B cell (primary cell): ENCODE measurements at regions not wholly inside any gene's neighbourhood (a gene's known extent, or its start where the extent isn't known, plus 50 kb on each side); places are given as distances from the start of the nearest gene placed in this dataset.

Experiments
- EZH2 ChIP-seq: IDR thresholded peaks from 2 replicates; pipeline ENCODE4 v1.6.1; 2012; ENCODE audit warnings: borderline replicate concordance, low read depth, mild to moderate bottlenecking, moderate library complexity, low read length; ENCODE audit not compliant: insufficient read depth, poor library complexity, severe bottlenecking
- TF ChIP-seq, protein P1 (sequence below): fragments of 200-600 bp; IDR thresholded peaks from one replicate; pipeline ENCODE4 v1.8.0; 2022; ENCODE audit warnings: antibody characterized with exemption, mild to moderate bottlenecking

DNA sequence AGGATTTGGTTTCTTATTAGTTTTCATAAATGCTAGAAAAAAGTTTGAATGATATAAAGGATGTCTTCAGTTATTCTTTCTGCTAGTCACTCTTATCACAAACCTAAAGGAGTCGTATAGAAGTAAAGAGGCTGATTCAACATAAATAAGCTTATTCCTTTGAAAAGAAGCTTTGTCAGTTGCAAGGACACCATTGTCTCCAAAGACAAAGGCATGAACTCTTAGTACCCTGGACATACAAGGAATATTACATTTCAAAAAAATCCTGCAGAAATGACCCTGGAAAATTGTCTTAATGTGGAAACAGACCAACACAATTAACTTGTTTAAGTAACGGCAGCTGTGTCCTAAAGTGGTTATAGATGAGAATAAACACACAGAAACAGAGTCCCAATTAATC lies 528.0 kb downstream of the CPS1 start:
- TF ChIP-seq, protein P1, sequence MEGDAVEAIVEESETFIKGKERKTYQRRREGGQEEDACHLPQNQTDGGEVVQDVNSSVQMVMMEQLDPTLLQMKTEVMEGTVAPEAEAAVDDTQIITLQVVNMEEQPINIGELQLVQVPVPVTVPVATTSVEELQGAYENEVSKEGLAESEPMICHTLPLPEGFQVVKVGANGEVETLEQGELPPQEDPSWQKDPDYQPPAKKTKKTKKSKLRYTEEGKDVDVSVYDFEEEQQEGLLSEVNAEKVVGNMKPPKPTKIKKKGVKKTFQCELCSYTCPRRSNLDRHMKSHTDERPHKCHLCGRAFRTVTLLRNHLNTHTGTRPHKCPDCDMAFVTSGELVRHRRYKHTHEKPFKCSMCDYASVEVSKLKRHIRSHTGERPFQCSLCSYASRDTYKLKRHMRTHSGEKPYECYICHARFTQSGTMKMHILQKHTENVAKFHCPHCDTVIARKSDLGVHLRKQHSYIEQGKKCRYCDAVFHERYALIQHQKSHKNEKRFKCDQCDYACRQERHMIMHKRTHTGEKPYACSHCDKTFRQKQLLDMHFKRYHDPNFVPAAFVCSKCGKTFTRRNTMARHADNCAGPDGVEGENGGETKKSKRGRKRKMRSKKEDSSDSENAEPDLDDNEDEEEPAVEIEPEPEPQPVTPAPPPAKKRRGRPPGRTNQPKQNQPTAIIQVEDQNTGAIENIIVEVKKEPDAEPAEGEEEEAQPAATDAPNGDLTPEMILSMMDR: no peak
- TF ChIP-seq EZH2: no peak
